Keratinocyte (primary cell): ENCODE measurements at regions not wholly inside any gene's neighbourhood (a gene's known extent, or its start where the extent isn't known, plus 50 kb on each side); places are given as distances from the start of the nearest gene placed in this dataset.

Source experiments
- CTCF ChIP-seq, 3 experiments: IDR thresholded peaks in 1 of 3; conservative IDR thresholded peaks in 1 of 3; optimal IDR thresholded peaks in 1 of 3; 2 replicates in 2 of 3; 3 replicates in 1 of 3; pipeline versions ENCODE3 to v1.5.1; 2011; ENCODE audit warnings: low read length in 3 of 3, mild to moderate bottlenecking in 3 of 3, moderate library complexity in 2 of 3, control low read depth in 1 of 3, inconsistent platforms in 1 of 3; ENCODE audit not compliant: insufficient read depth in 2 of 3; ENCODE audit errors: extremely low read depth in 1 of 3
- EZH2 ChIP-seq: IDR thresholded peaks from one replicate; pipeline ENCODE4 v1.6.1; 2012; ENCODE audit warnings: inconsistent platforms, mild to moderate bottlenecking, low read length, moderate library complexity

DNA sequence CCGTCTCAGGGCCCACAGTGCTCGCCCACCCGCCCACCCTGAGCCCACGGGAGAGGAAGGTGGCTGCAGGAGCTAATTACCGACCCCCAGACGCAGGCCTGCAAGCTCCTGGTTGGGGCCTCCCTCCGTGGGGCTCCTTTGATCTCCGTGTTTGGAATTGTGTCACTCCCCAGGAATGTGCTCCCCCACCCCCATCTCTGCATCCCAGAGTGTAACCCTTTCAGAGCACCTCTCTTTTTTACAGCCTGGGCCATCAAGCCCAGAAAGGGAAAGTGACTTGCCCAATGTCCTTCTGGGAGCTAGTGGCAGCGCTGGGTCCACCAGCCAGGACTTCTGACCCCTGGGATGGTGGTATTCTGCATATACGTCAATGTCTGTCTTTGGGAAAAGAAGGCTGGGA, 335.1 kb downstream of the CYRIA start:
- TF ChIP-seq CTCF (optimal IDR thresholded peaks at IDR 0.05 in 1 of 3, IDR thresholded peaks at IDR 0.05 in 1 of 3, conservative IDR thresholded peaks at IDR 0.05 in 1 of 3; ENCODE audit: extremely low read depth in 1 of 3, insufficient read depth in 2 of 3, low read length in 3 of 3) (no peak), EZH2 (no peak)
